OCI-LY1 (cell line): ENCODE measurements at regions not wholly inside any gene's neighbourhood (a gene's known extent, or its start where the extent isn't known, plus 50 kb on each side); places are given as distances from the start of the nearest gene placed in this dataset.

Source experiments
- CTCF ChIP-seq: fragments of 200-600 bp; sonication (generic), shearing (Covaris generic); IDR thresholded peaks from 2 replicates; pipeline ENCODE4 v1.5.1; 2017; ENCODE audit warnings: mild to moderate bottlenecking, antibody characterized with exemption, low read length, moderate library complexity, mixed read lengths
- EZH2 ChIP-seq: fragments of 200-600 bp; sonication (generic), shearing (Covaris generic); IDR thresholded peaks from 2 replicates; pipeline ENCODE4 v1.8.0; 2017; ENCODE audit warnings: borderline replicate concordance, mixed run types, mild to moderate bottlenecking, antibody characterized with exemption, low read length, moderate library complexity, mixed read lengths

- TF ChIP-seq EZH2 (no peak), CTCF (no peak)
These were observed 754.6 kb upstream of the SOX11 start for GRCh38 chr2:4937550-4937949.
